PC-3 (cell line): ENCODE measurements at regions not wholly inside any gene's neighbourhood (a gene's known extent, or its start where the extent isn't known, plus 50 kb on each side); places are given as distances from the start of the nearest gene placed in this dataset.

Source experiments
- CTCF ChIP-seq: fragments of 300-600 bp; sonication (generic); conservative IDR thresholded peaks from 2 replicates; pipeline ENCODE4 v1.5.1; 2017; ENCODE audit warnings: antibody characterized with exemption, low read depth, mild to moderate bottlenecking, low read length
- EZH2 ChIP-seq: fragments of 300-600 bp; sonication (generic); IDR thresholded peaks from one replicate; pipeline ENCODE4 v1.6.1; 2017; ENCODE audit warnings: antibody characterized with exemption, mild to moderate bottlenecking, low read length; ENCODE audit not compliant: unreplicated experiment
- EZH2phosphoT487 ChIP-seq: fragments of 300-600 bp; sonication (generic); IDR thresholded peaks from 2 replicates; pipeline ENCODE4 v1.6.1; 2018; ENCODE audit warnings: mild to moderate bottlenecking, antibody characterized with exemption, low read length, borderline replicate concordance

DNA sequence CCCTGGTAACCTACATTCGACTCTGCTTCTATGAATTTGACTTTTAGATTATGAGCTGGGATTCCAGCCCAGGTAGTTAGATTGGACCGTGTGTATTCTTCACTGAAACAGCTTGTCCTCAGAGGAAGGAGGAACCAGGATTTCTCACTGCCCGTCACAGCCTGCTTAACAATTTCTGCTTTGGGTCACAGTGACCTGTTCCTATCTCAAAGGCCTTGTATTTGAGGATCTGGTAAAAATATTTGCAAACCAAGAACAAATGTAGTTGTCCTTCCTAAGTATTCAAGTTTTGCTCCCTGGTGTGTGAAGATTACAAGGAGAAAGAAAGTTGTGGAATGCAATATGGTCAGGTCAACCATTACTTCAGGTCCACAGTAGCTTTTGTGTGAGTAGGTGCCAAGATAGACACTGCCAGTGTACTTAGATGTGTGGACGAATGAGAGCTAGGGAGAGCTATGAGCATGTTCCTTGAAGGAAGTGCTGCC, 55.1 kb downstream of the KIF4B start:
- TF ChIP-seq CTCF (no peak), EZH2 (no peak), EZH2phosphoT487 (no peak)
